ENCODE measurements at regions not wholly inside any gene's neighbourhood (a gene's known extent, or its start where the extent isn't known, plus 50 kb on each side); places are given as distances from the start of the nearest gene placed in this dataset.

GRCh38 chr13:80486402-80486801 lies 145.5 kb upstream of the SPRY2 start:
- Histone ChIP-seq H3K4me1 (no peaks in the 10 kb centered on the region), H3K9me3 (no peaks in the 10 kb centered on the region), H3K36me3 (no peaks in the 10 kb centered on the region), H3K27ac (no peak overlapping the region), H3K4me3 (no peak overlapping the region), H3K27me3 (no peaks in the 10 kb centered on the region)
- 84 to 87% methylated on average over 3 of the region's 3 CpGs for WGBS, 2 donors
- intact Hi-C loops (cut with DNase I), result no loop called here
- no peak for DNase-seq
- no peak for TF ChIP-seq EP300 (IDR thresholded peaks at IDR 0.05)
- no peak for TF ChIP-seq CTCF (IDR thresholded peaks at IDR 0.05)
- no peak for TF ChIP-seq POLR2AphosphoS5 (IDR thresholded peaks at IDR 0.05)
- TF ChIP-seq POLR2A (IDR thresholded peaks at IDR 0.05), result no peak

GRCh38 chr13:80483157-80483556 lies 142.2 kb upstream of the SPRY2 start:
- Histone ChIP-seq H3K4me1 (no peaks in the 10 kb centered on the region), H3K27me3 (no peaks in the 10 kb centered on the region), H3K4me3 (no peak overlapping the region), H3K9me3 (no peaks in the 10 kb centered on the region), H3K36me3 (no peaks in the 10 kb centered on the region), H3K27ac (peak overlapping the region in 2 of 4 donors; percentile 17 to 44)
- WGBS, 2 donors, result 0 to 80% methylated on average over 1 of the region's 1 CpG
- TF ChIP-seq POLR2AphosphoS5 (IDR thresholded peaks at IDR 0.05) (peak in 1 of 4 donors; percentile 25), EP300 (IDR thresholded peaks at IDR 0.05) (no peak)
- no peak for DNase-seq
- intact Hi-C loops (cut with DNase I), result no loop called here

- intact Hi-C loops (cut with DNase I), result no loop called here
- H3K27ac ChIP-seq, result no peak overlapping the region
- H3K27me3 ChIP-seq, result no peaks in the 10 kb centered on the region
- no peaks in the 10 kb centered on the region for H3K4me1 ChIP-seq
- DNase-seq, result no peak
- H3K9me3 ChIP-seq, result no peaks in the 10 kb centered on the region
- H3K4me3 ChIP-seq, result no peak overlapping the region
- TF ChIP-seq POLR2AphosphoS5 (IDR thresholded peaks at IDR 0.05), result no peak
- no peak for TF ChIP-seq POLR2A (IDR thresholded peaks at IDR 0.05)
- TF ChIP-seq CTCF (IDR thresholded peaks at IDR 0.05), result no peak
- TF ChIP-seq EP300 (IDR thresholded peaks at IDR 0.05), result no peak
- no peaks in the 10 kb centered on the region for H3K36me3 ChIP-seq
Observed at GRCh38 chr13:80481588-80481987, 140.7 kb upstream of the SPRY2 start.

- intact Hi-C loops (cut with DNase I), result no loop called here
- TF ChIP-seq POLR2A (IDR thresholded peaks at IDR 0.05) (no peak), CTCF (IDR thresholded peaks at IDR 0.05) (no peak), EP300 (IDR thresholded peaks at IDR 0.05) (no peak), POLR2AphosphoS5 (IDR thresholded peaks at IDR 0.05) (no peak)
- H3K27me3 ChIP-seq, result no peaks in the 10 kb centered on the region
- WGBS, 2 donors, result 73 to 78% methylated on average over 5 of the region's 5 CpGs
- H3K4me3 ChIP-seq, result no peak overlapping the region
- no peak for DNase-seq
- no peaks in the 10 kb centered on the region for H3K9me3 ChIP-seq
- no peaks in the 10 kb centered on the region for H3K36me3 ChIP-seq
- H3K27ac ChIP-seq, result no peak overlapping the region
- H3K4me1 ChIP-seq, result no peaks in the 10 kb centered on the region
Observed at GRCh38 chr13:80477661-80478443, 136.9 kb upstream of the SPRY2 start.

- intact Hi-C loops (cut with DNase I), result no loop called here
- H3K36me3 ChIP-seq, result no peaks in the 10 kb centered on the region
- H3K27ac ChIP-seq, result no peak overlapping the region
- no peak for TF ChIP-seq EP300 (IDR thresholded peaks at IDR 0.05)
- TF ChIP-seq CTCF (IDR thresholded peaks at IDR 0.05), result no peak
- TF ChIP-seq POLR2AphosphoS5 (IDR thresholded peaks at IDR 0.05), result no peak
- no peak for TF ChIP-seq POLR2A (IDR thresholded peaks at IDR 0.05)
- DNase-seq, result no peak
- WGBS, 2 donors, result 55 to 58% methylated on average over 3 of the region's 3 CpGs
- no peaks in the 10 kb centered on the region for H3K9me3 ChIP-seq
- H3K27me3 ChIP-seq, result no peaks in the 10 kb centered on the region
- no peaks in the 10 kb centered on the region for H3K4me1 ChIP-seq
- no peak overlapping the region for H3K4me3 ChIP-seq
Observed at GRCh38 chr13:80476953-80477352, 136.0 kb upstream of the SPRY2 start.

Measured in sigmoid colon (tissue), 6 donors.